ENCODE measurements at regions not wholly inside any gene's neighbourhood (a gene's known extent, or its start where the extent isn't known, plus 50 kb on each side); places are given as distances from the start of the nearest gene placed in this dataset.
"Not testable (repeated sequence)": the region's sequence is repeated elsewhere in the genome, so short reads cannot be mapped to it uniquely, and the experiment has no call there.

GRCh38 chr6:121951123-121951522, 448.3 kb upstream of the HSF2 start:
- no peak overlapping the region for H3K4me3 ChIP-seq
- DNase-seq (ENCODE audit: low read depth in 1 of 2, low spot score in 1 of 2): no peak
- no peak for FAIRE-seq
- no peak overlapping the region for H3K4me2 ChIP-seq
- ATAC-seq: no peak
- no peak for TF ChIP-seq KDM1A (IDR thresholded peaks at IDR 0.05; ENCODE audit: low read depth)
- no peak for TF ChIP-seq CEBPB (IDR thresholded peaks at IDR 0.05)
- TF ChIP-seq ELK1 (IDR thresholded peaks at IDR 0.05; ENCODE audit: low read depth, low read length): no peak
- TF ChIP-seq HES2 (IDR thresholded peaks at IDR 0.05): no peak
- no peak for TF ChIP-seq TP53 (CRISPR knock-in tag; IDR thresholded peaks at IDR 0.05)
- no peak for TF ChIP-seq MAZ (IDR thresholded peaks at IDR 0.05; ENCODE audit: borderline replicate concordance, low read depth, low read length)
- no peak for TF ChIP-seq FOXS1 (CRISPR knock-in tag; IDR thresholded peaks at IDR 0.05)
- TF ChIP-seq RARB (CRISPR knock-in tag; IDR thresholded peaks at IDR 0.05): no peak
- no peak for TF ChIP-seq ZNF302 (CRISPR knock-in tag; IDR thresholded peaks at IDR 0.05)
- ChIA-PET POLR2A (no interaction called here), CTCF (no interaction called here)
- no peak overlapping the region for H3K27ac ChIP-seq
- 61% methylated on average over 4 of the region's 4 CpGs for WGBS (ENCODE audit: missing lambda C conversion rate)
- H3K4me1 ChIP-seq: no peaks in the 10 kb centered on the region
- no peaks in the 10 kb centered on the region for H3K9me3 ChIP-seq

- ChIA-PET POLR2A (no interaction called here), CTCF (no interaction called here)
- 41% methylated on average over 5 of the region's 5 CpGs for WGBS (ENCODE audit: missing lambda C conversion rate)
- DNase-seq (ENCODE audit: low read depth in 1 of 2, low spot score in 1 of 2) (no peak), ATAC-seq (no peak; a peak in 1 of 6 replicates), FAIRE-seq (no peak)
- TF ChIP-seq EHMT2 (IDR thresholded peaks at IDR 0.05; ENCODE audit: low read depth) (no peak), PBX3 (IDR thresholded peaks at IDR 0.05) (no peak), ZNF302 (CRISPR knock-in tag; IDR thresholded peaks at IDR 0.05) (no peak), ZFP36 (IDR thresholded peaks at IDR 0.05; ENCODE audit: borderline replicate concordance, partially characterized antibody) (no peak), BHLHE40 (IDR thresholded peaks at IDR 0.05; ENCODE audit: low read depth, low read length) (no peak), HMGXB4 (CRISPR knock-in tag; IDR thresholded peaks at IDR 0.05; ENCODE audit: borderline replicate concordance) (no peak), FOSB (CRISPR knock-in tag; IDR thresholded peaks at IDR 0.05) (no peak), CTCF (IDR thresholded peaks at IDR 0.05) (no peak), TFCP2L1 (CRISPR knock-in tag; IDR thresholded peaks at IDR 0.05) (no peak), ZC3H11A (IDR thresholded peaks at IDR 0.05) (no peak), CHD2 (IDR thresholded peaks at IDR 0.05; ENCODE audit: low read length, partially characterized antibody) (no peak)
- Histone ChIP-seq H3K4me2 (no peak overlapping the region), H3K27ac (no peak overlapping the region), H3K4me3 (no peak overlapping the region), H3K4me1 (no peaks in the 10 kb centered on the region), H3K9me3 (no peaks in the 10 kb centered on the region)
Measured at GRCh38 chr6:121951918-121952379, 447.5 kb upstream of the HSF2 start.

GRCh38 chr6:121955401-121955800, 444.1 kb upstream of the HSF2 start:
- H3K27ac ChIP-seq; DNase-seq (ENCODE audit: low read depth in 1 of 2, low spot score in 1 of 2); POLR2A ChIA-PET; H3K9me3 ChIP-seq; H3K4me1 ChIP-seq; FAIRE-seq; ATAC-seq; H3K4me3 ChIP-seq; H3K4me2 ChIP-seq; CTCF ChIA-PET: not testable (repeated sequence)
- 33% methylated on average over 2 of the region's 2 CpGs for WGBS (ENCODE audit: missing lambda C conversion rate)

Measured in A549 (cell line).